ENCODE measurements at regions not wholly inside any gene's neighbourhood (a gene's known extent, or its start where the extent isn't known, plus 50 kb on each side); places are given as distances from the start of the nearest gene placed in this dataset.

GRCh38 chr1:81380436-81380835 is 420.3 kb upstream of the ADGRL2 start:
- no peak overlapping the region for H3K4me3 ChIP-seq (ENCODE audit: extremely low read depth in 1 of 4, insufficient read depth in 2 of 4, low read depth in 3 of 4, low read length in 4 of 4)
- DNase-seq (ENCODE audit: low read depth in 1 of 2, low spot score in 2 of 2), result no peak
- POLR2A ChIA-PET (ENCODE audit: partially characterized antibody), result no interaction called here
- no peaks in the 10 kb centered on the region for H3K79me1 ChIP-seq (ENCODE audit: low read depth, low read length)
- no peak overlapping the region for H4K8ac ChIP-seq (ENCODE audit: extremely low read depth, insufficient read depth, low read length)
- no peaks in the 10 kb centered on the region for H3K36me3 ChIP-seq (ENCODE audit: control insufficient read depth in 2 of 4, insufficient read depth in 4 of 4, low read length in 3 of 4)
- H3K23me2 ChIP-seq (ENCODE audit: low read depth, low read length), result no peaks in the 10 kb centered on the region
- H3K4me1 ChIP-seq (replicated peaks in 1 of 4; ENCODE audit: control insufficient read depth in 3 of 4, insufficient read depth in 4 of 4, low read length in 3 of 4), result peaks cover 0 to 6% (median 5%) of the 10 kb centered on the region in 4 experiments; a peak in 4 of 7 replicates
- no peak overlapping the region for H2BK15ac ChIP-seq (ENCODE audit: low read length)
- no peak overlapping the region for H4K5ac ChIP-seq (ENCODE audit: insufficient read length, low read depth, low read length)
- no peak overlapping the region for H4K91ac ChIP-seq (replicated peaks; ENCODE audit: insufficient read length, low read length)
- no peak overlapping the region for H2BK20ac ChIP-seq (ENCODE audit: low read length)
- H3K4me2 ChIP-seq (ENCODE audit: insufficient read depth in 1 of 2, low read depth in 2 of 2, low read length in 2 of 2), result no peak overlapping the region
- H4K20me1 ChIP-seq (replicated peaks in 1 of 2; ENCODE audit: control insufficient read depth in 1 of 2, insufficient read depth in 2 of 2, low read length in 2 of 2), result no peaks in the 10 kb centered on the region
- H3K27me3 ChIP-seq (replicated peaks in 1 of 4; ENCODE audit: control insufficient read depth in 3 of 4, extremely low read depth in 1 of 4, insufficient read depth in 3 of 4, low read length in 3 of 4), result no peaks in the 10 kb centered on the region
- H3K23ac ChIP-seq (ENCODE audit: insufficient read length), result no peak overlapping the region
- no peak overlapping the region for H2BK5ac ChIP-seq (ENCODE audit: low read depth, low read length)
- no peaks in the 10 kb centered on the region for H3K9me3 ChIP-seq (ENCODE audit: insufficient read depth in 2 of 2, low read depth in 1 of 2, low read length in 1 of 2)
- no peak for TF ChIP-seq YY1 (IDR thresholded peaks at IDR 0.05; ENCODE audit: low read depth, low read length)
- whole genome bisulfite sequencing, 2 experiments (ENCODE audit: extremely low coverage in 1 of 2, insufficient coverage in 1 of 2, insufficient read length in 1 of 2, insufficient replicate concordance in 2 of 2, low coverage in 1 of 2, low lambda C conversion rate in 2 of 2, missing lambda C conversion rate in 1 of 2), result 100% methylated on average over 1 of the region's 1 CpG; no CpG with 5 or more reads in 1 of the 2 experiments
- no peak overlapping the region for H2BK12ac ChIP-seq (ENCODE audit: low read depth, low read length)
- H3K4ac ChIP-seq (replicated peaks; ENCODE audit: insufficient read length, low read depth, low read length), result no peak overlapping the region
- H2BK120ac ChIP-seq (replicated peaks; ENCODE audit: low read depth, low read length), result no peak overlapping the region
- no peak overlapping the region for H3K56ac ChIP-seq (replicated peaks; ENCODE audit: insufficient read length, low read depth, low read length)
- H3K18ac ChIP-seq (ENCODE audit: extremely low read depth, low read length), result no peak overlapping the region
- H3K27ac ChIP-seq (ENCODE audit: low read depth, low read length), result no peak overlapping the region
- CTCF ChIA-PET (ENCODE audit: partially characterized antibody), result interaction anchor here (0.6 kb wide), 1 partner anchor 24 kb away, joined by 4 read pairs; no protein-coding TSS in a partner anchor
- no peak for FAIRE-seq
- H3K9ac ChIP-seq (replicated peaks in 1 of 4; ENCODE audit: extremely low read depth in 1 of 4, low read depth in 3 of 4, low read length in 3 of 4), result no peak overlapping the region
- no peak overlapping the region for H2AK5ac ChIP-seq (ENCODE audit: low read depth, low read length)
- H3K79me2 ChIP-seq (ENCODE audit: control insufficient read depth in 1 of 2, insufficient read depth in 2 of 2, low read length in 2 of 2), result no peaks in the 10 kb centered on the region
- H2AFZ ChIP-seq (ENCODE audit: low read length), result no peak overlapping the region
- no peak overlapping the region for H3K14ac ChIP-seq (ENCODE audit: insufficient read length)

Data from H1 (cell line).